ENCODE measurements at regions not wholly inside any gene's neighbourhood (a gene's known extent, or its start where the extent isn't known, plus 50 kb on each side); places are given as distances from the start of the nearest gene placed in this dataset.

DNA sequence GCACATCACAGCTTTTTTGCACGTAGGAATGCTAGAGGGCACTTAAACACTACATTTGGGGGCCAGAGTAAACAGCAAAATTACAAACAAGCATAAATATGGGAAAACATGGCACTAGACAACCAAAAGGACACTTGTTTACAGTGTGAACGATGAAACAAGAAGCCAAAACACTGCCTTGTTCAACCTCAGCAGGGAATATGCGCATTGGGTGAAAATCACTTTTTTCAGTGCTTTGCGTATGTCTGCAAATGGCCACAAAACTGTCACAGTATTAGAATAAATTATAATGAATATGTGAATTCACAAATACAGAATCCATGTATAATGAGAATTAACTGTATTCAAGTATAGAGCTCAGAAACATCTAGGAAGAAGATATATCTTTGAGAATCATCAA lies 1064.0 kb upstream of the GYPC start:
- no peak for DNase-seq
- Histone ChIP-seq H3K36me3 (no peaks in the 10 kb centered on the region), H3K9me3 (ENCODE audit: severe bottlenecking) (no peaks in the 10 kb centered on the region), H3K27ac (no peak overlapping the region), H3K27me3 (ENCODE audit: insufficient read depth, low read depth, severe bottlenecking) (peaks cover 12% of the 10 kb centered on the region), H3K4me3 (ENCODE audit: low read depth, low read length) (no peak overlapping the region)
- TF ChIP-seq, protein P1, sequence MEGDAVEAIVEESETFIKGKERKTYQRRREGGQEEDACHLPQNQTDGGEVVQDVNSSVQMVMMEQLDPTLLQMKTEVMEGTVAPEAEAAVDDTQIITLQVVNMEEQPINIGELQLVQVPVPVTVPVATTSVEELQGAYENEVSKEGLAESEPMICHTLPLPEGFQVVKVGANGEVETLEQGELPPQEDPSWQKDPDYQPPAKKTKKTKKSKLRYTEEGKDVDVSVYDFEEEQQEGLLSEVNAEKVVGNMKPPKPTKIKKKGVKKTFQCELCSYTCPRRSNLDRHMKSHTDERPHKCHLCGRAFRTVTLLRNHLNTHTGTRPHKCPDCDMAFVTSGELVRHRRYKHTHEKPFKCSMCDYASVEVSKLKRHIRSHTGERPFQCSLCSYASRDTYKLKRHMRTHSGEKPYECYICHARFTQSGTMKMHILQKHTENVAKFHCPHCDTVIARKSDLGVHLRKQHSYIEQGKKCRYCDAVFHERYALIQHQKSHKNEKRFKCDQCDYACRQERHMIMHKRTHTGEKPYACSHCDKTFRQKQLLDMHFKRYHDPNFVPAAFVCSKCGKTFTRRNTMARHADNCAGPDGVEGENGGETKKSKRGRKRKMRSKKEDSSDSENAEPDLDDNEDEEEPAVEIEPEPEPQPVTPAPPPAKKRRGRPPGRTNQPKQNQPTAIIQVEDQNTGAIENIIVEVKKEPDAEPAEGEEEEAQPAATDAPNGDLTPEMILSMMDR (IDR thresholded peaks at IDR 0.05; ENCODE audit: low read depth, low read length): no peak

GRCh38 chr2:125593036-125593435 lies 1062.9 kb upstream of the GYPC start:
- TF ChIP-seq, protein P1 (IDR thresholded peaks at IDR 0.05; ENCODE audit: low read depth, low read length): no peak
- Histone ChIP-seq H3K27ac (no peak overlapping the region), H3K9me3 (ENCODE audit: severe bottlenecking) (no peaks in the 10 kb centered on the region), H3K4me3 (ENCODE audit: low read depth, low read length) (no peak overlapping the region), H3K27me3 (ENCODE audit: insufficient read depth, low read depth, severe bottlenecking) (peaks cover 12% of the 10 kb centered on the region), H3K36me3 (no peaks in the 10 kb centered on the region)
- no peak for DNase-seq

DNA sequence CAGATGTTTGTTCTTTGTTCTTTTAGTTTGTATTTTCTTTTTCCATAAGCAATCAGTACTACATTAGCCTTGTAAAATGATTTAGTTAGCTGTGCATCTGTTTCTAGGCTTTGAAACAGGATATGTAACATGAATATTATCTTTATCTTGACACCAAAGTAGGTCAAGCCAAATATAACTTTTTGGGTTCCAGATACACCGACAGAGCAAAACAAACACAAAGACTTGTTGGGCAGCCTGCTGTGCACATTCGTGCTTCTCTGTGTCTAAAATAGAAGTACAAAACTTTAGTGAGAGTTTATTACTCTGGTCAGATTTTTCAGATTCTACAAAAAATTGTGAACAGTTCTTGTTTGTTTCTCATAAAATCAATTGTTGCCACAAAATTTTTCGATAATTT lies 1059.3 kb upstream of the GYPC start:
- Histone ChIP-seq H3K4me3 (ENCODE audit: low read depth, low read length) (no peak overlapping the region), H3K27ac (no peak overlapping the region), H3K36me3 (no peaks in the 10 kb centered on the region), H3K27me3 (ENCODE audit: insufficient read depth, low read depth, severe bottlenecking) (peaks cover 12% of the 10 kb centered on the region), H3K9me3 (ENCODE audit: severe bottlenecking) (no peaks in the 10 kb centered on the region)
- no peak for DNase-seq
- TF ChIP-seq, protein P1 (IDR thresholded peaks at IDR 0.05; ENCODE audit: low read depth, low read length): no peak

GRCh38 chr2:125615438-125615837 lies 1040.5 kb upstream of the GYPC start:
- Histone ChIP-seq H3K36me3 (no peaks in the 10 kb centered on the region), H3K4me3 (ENCODE audit: low read depth, low read length) (no peak overlapping the region), H3K9me3 (ENCODE audit: severe bottlenecking) (no peaks in the 10 kb centered on the region), H3K27ac (no peak overlapping the region), H3K27me3 (ENCODE audit: insufficient read depth, low read depth, severe bottlenecking) (peaks cover 3% of the 10 kb centered on the region)
- TF ChIP-seq, protein P1 (IDR thresholded peaks at IDR 0.05; ENCODE audit: low read depth, low read length): no peak
- no peak for DNase-seq

GRCh38 chr2:125630377-125630776 lies 1025.6 kb upstream of the GYPC start:
- TF ChIP-seq, protein P1 (IDR thresholded peaks at IDR 0.05; ENCODE audit: low read depth, low read length): no peak
- H3K27me3 ChIP-seq (ENCODE audit: insufficient read depth, low read depth, severe bottlenecking): no peaks in the 10 kb centered on the region
- DNase-seq: no peak
- H3K4me3 ChIP-seq (ENCODE audit: low read depth, low read length): no peak overlapping the region
- no peak overlapping the region for H3K27ac ChIP-seq
- H3K36me3 ChIP-seq: no peaks in the 10 kb centered on the region
- no peaks in the 10 kb centered on the region for H3K9me3 ChIP-seq (ENCODE audit: severe bottlenecking)

GRCh38 chr2:125634662-125635061 lies 1021.3 kb upstream of the GYPC start:
- no peak overlapping the region for H3K27ac ChIP-seq
- H3K4me3 ChIP-seq (ENCODE audit: low read depth, low read length): no peak overlapping the region
- H3K9me3 ChIP-seq (ENCODE audit: severe bottlenecking): no peaks in the 10 kb centered on the region
- DNase-seq: peak; percentile 72
- H3K27me3 ChIP-seq (ENCODE audit: insufficient read depth, low read depth, severe bottlenecking): no peaks in the 10 kb centered on the region
- no peaks in the 10 kb centered on the region for H3K36me3 ChIP-seq
- TF ChIP-seq, protein P1 (IDR thresholded peaks at IDR 0.05; ENCODE audit: low read depth, low read length): no peak
